ENCODE measurements at regions not wholly inside any gene's neighbourhood (a gene's known extent, or its start where the extent isn't known, plus 50 kb on each side); places are given as distances from the start of the nearest gene placed in this dataset.

GRCh38 chr10:61317706-61318105 is 135.5 kb downstream of the TMEM26 start:
- DNase-seq: no peak

- DNase-seq: no peak
These were observed 136.4 kb downstream of the TMEM26 start for GRCh38 chr10:61316676-61317265.

- DNase-seq: no peak
These were observed 138.9 kb downstream of the TMEM26 start for GRCh38 chr10:61314273-61314672.

GRCh38 chr10:61313460-61313859 is 139.7 kb downstream of the TMEM26 start:
- DNase-seq: no peak

GRCh38 chr10:61304746-61305145 is 148.4 kb downstream of the TMEM26 start:
- DNase-seq: no peak

- no peak for DNase-seq
These were observed 151.1 kb downstream of the TMEM26 start for GRCh38 chr10:61302124-61302523.

GRCh38 chr10:61301575-61301974 is 151.6 kb downstream of the TMEM26 start:
- DNase-seq: no peak

- no peak for DNase-seq
These were observed 153.3 kb downstream of the TMEM26 start for GRCh38 chr10:61299841-61300240.

GRCh38 chr10:61299156-61299555 is 154.0 kb downstream of the TMEM26 start:
- DNase-seq: no peak

- no peak for DNase-seq
These were observed 155.0 kb downstream of the TMEM26 start for GRCh38 chr10:61298194-61298593.

GRCh38 chr10:61296161-61296560 is 157.0 kb downstream of the TMEM26 start:
- DNase-seq: no peak

GRCh38 chr10:61294131-61294530 is 159.1 kb downstream of the TMEM26 start:
- DNase-seq: no peak

- DNase-seq: no peak
These were observed 163.4 kb downstream of the TMEM26 start for GRCh38 chr10:61289813-61290212.

GRCh38 chr10:61286686-61287085 is 166.5 kb downstream of the TMEM26 start:
- peak in 1 of 2 donors; percentile 60 for DNase-seq

GRCh38 chr10:61285749-61286148 is 167.4 kb downstream of the TMEM26 start:
- no peak for DNase-seq

- peak in 1 of 2 donors; percentile 60 for DNase-seq
These were observed 168.8 kb downstream of the TMEM26 start for GRCh38 chr10:61284222-61284890.

- no peak for DNase-seq
These were observed 169.5 kb downstream of the TMEM26 start for GRCh38 chr10:61283481-61284221.

- DNase-seq: no peak
These were observed 170.1 kb downstream of the TMEM26 start for GRCh38 chr10:61283066-61283465.

GRCh38 chr10:61280303-61280702 is 172.9 kb downstream of the TMEM26 start:
- DNase-seq: no peak

- DNase-seq: no peak
These were observed 173.8 kb downstream of the TMEM26 start for GRCh38 chr10:61279400-61279799.

GRCh38 chr10:61278556-61278955 is 174.6 kb downstream of the TMEM26 start:
- DNase-seq: no peak

GRCh38 chr10:61272781-61273180 is 180.4 kb downstream of the TMEM26 start:
- DNase-seq: no peak

- DNase-seq: no peak
These were observed 181.9 kb downstream of the TMEM26 start for GRCh38 chr10:61271127-61271780.

GRCh38 chr10:61263518-61263917 is 189.7 kb downstream of the TMEM26 start:
- DNase-seq: no peak

Data from CD4-positive, alpha-beta T cell treated with Interleukin-4 for 1 hour (primary cell).